Loucy (cell line): ENCODE measurements at regions not wholly inside any gene's neighbourhood (a gene's known extent, or its start where the extent isn't known, plus 50 kb on each side); places are given as distances from the start of the nearest gene placed in this dataset.

Experiments used
- H2AFZ ChIP-seq: fragments of 200-600 bp; sonication (generic); 2 replicates; pipeline ENCODE4 v1.6.0; 2016; ENCODE audit warnings: antibody characterized with exemption, mild to moderate bottlenecking, low read length, moderate library complexity
- H3F3A ChIP-seq: fragments of 200-600 bp; 2 replicates; pipeline ENCODE4 v1.6.0; 2016; ENCODE audit warnings: antibody characterized with exemption, low read depth, mild to moderate bottlenecking
- H3K27me3 ChIP-seq: fragments of 200-600 bp; sonication (generic); 2 replicates; pipeline ENCODE4 v1.6.1; 2014; ENCODE audit warnings: low read length, mild to moderate bottlenecking; ENCODE audit not compliant: insufficient read depth, poor library complexity, severe bottlenecking
- H3K36me3 ChIP-seq: fragments of 200-600 bp; sonication (generic); 2 replicates; pipeline ENCODE4 v1.6.1; 2016; ENCODE audit warnings: low read length; ENCODE audit not compliant: insufficient read depth
- H3K4me1 ChIP-seq: fragments of 200-600 bp; sonication (generic); 2 replicates; pipeline ENCODE4 v1.5.1; 2014; ENCODE audit warnings: low read length, mild to moderate bottlenecking; ENCODE audit not compliant: insufficient read depth, poor library complexity, severe bottlenecking
- H3K4me2 ChIP-seq: fragments of 200-600 bp; sonication (generic); 2 replicates; pipeline ENCODE4 v1.6.0; 2014; ENCODE audit warnings: antibody characterized with exemption, low read length, low read depth, mild to moderate bottlenecking; ENCODE audit not compliant: poor library complexity, severe bottlenecking
- H3K4me3 ChIP-seq: fragments of 200-600 bp; sonication (generic); 2 replicates; pipeline ENCODE4 v1.5.1; 2014; ENCODE audit warnings: low read length, mild to moderate bottlenecking, mixed read lengths; ENCODE audit not compliant: poor library complexity, severe bottlenecking
- H3K79me2 ChIP-seq: fragments of 200-600 bp; sonication (generic); 2 replicates; pipeline ENCODE4 v1.6.1; 2014; ENCODE audit warnings: low read length; ENCODE audit not compliant: insufficient read depth
- H3K9ac ChIP-seq: fragments of 200-600 bp; sonication (generic); 2 replicates; pipeline ENCODE4 v1.6.0; 2014; ENCODE audit warnings: mild to moderate bottlenecking, low read depth, low read length, moderate library complexity; ENCODE audit not compliant: poor library complexity, severe bottlenecking
- H3K9me2 ChIP-seq: fragments of 200-600 bp; sonication (generic); replicated peaks from 2 replicates; pipeline ENCODE4 v1.6.1; 2016; ENCODE audit warnings: low read depth, low read length, mixed read lengths
- H3K9me3 ChIP-seq: fragments of 200-600 bp; sonication (generic); 2 replicates; pipeline ENCODE4 v1.6.1; 2014; ENCODE audit warnings: mild to moderate bottlenecking, antibody characterized with exemption, low read length, low read depth; ENCODE audit not compliant: insufficient read depth
- H4K20me1 ChIP-seq: fragments of 200-600 bp; sonication (generic); 2 replicates; pipeline ENCODE4 v1.6.0; 2014; ENCODE audit warnings: antibody characterized with exemption, low read length, mild to moderate bottlenecking; ENCODE audit not compliant: insufficient read depth, poor library complexity, severe bottlenecking
- CTCF ChIP-seq: fragments of 200-600 bp; sonication (generic); conservative IDR thresholded peaks from 2 replicates; pipeline ENCODE4 v1.5.1; 2014; ENCODE audit warnings: mild to moderate bottlenecking, antibody characterized with exemption, low read length
- EZH2phosphoT487 ChIP-seq: fragments of 200-600 bp; IDR thresholded peaks from 2 replicates; pipeline ENCODE4 v1.6.1; 2018; ENCODE audit warnings: antibody characterized with exemption, mild to moderate bottlenecking, moderate library complexity, borderline replicate concordance

- no peaks in the 10 kb centered on the region for H3K9me3 ChIP-seq
- H3K27me3 ChIP-seq: no peaks in the 10 kb centered on the region
- H3K4me2 ChIP-seq: no peak overlapping the region
- no peak for TF ChIP-seq CTCF
- TF ChIP-seq EZH2phosphoT487: no peak
- no peak overlapping the region for H3K4me3 ChIP-seq
- no peak overlapping the region for H3K9ac ChIP-seq
- no peaks in the 10 kb centered on the region for H3K79me2 ChIP-seq
- H3K36me3 ChIP-seq: no peaks in the 10 kb centered on the region
- H2AFZ ChIP-seq: no peak overlapping the region
- H4K20me1 ChIP-seq: no peaks in the 10 kb centered on the region
- H3K4me1 ChIP-seq: peaks cover 50% of the 10 kb centered on the region
- no peaks in the 10 kb centered on the region for H3F3A ChIP-seq
- no peaks in the 10 kb centered on the region for H3K9me2 ChIP-seq
These were observed 189.5 kb upstream of the TENT5A start for GRCh38 chr6:81942067-81942370.

GRCh38 chr6:81940451-81940985 is 188.0 kb upstream of the TENT5A start:
- Histone ChIP-seq H2AFZ (0 out of 2 replicates have a peak overlapping the region, but pooled peaks have one; percentile 76), H3K4me1 (peaks cover 56% of the 10 kb centered on the region), H4K20me1 (no peaks in the 10 kb centered on the region), H3K79me2 (no peaks in the 10 kb centered on the region), H3K9me2 (no peaks in the 10 kb centered on the region), H3K4me2 (peak overlapping the region; percentile 56), H3K36me3 (no peaks in the 10 kb centered on the region), H3K27me3 (no peaks in the 10 kb centered on the region), H3F3A (no peaks in the 10 kb centered on the region), H3K9me3 (no peaks in the 10 kb centered on the region), H3K9ac (peak overlapping the region; percentile 52), H3K4me3 (peak overlapping the region; percentile 5)
- TF ChIP-seq EZH2phosphoT487: no peak
- TF ChIP-seq CTCF: no peak

- TF ChIP-seq CTCF (no peak), EZH2phosphoT487 (no peak)
- H3K9me3 ChIP-seq: no peaks in the 10 kb centered on the region
- H3K27me3 ChIP-seq: no peaks in the 10 kb centered on the region
- peaks cover 56% of the 10 kb centered on the region for H3K4me1 ChIP-seq
- no peaks in the 10 kb centered on the region for H3K9me2 ChIP-seq
- H3K4me3 ChIP-seq: no peak overlapping the region
- no peaks in the 10 kb centered on the region for H3F3A ChIP-seq
- no peak overlapping the region for H3K9ac ChIP-seq
- no peak overlapping the region for H3K4me2 ChIP-seq
- no peaks in the 10 kb centered on the region for H3K36me3 ChIP-seq
- H4K20me1 ChIP-seq: no peaks in the 10 kb centered on the region
- no peaks in the 10 kb centered on the region for H3K79me2 ChIP-seq
- H2AFZ ChIP-seq: no peak overlapping the region
These were observed 187.3 kb upstream of the TENT5A start for GRCh38 chr6:81939766-81940165.
